Thyroid gland (tissue), 4 donors: ENCODE measurements at regions not wholly inside any gene's neighbourhood (a gene's known extent, or its start where the extent isn't known, plus 50 kb on each side); places are given as distances from the start of the nearest gene placed in this dataset.
"Not testable (repeated sequence)": the region's sequence is repeated elsewhere in the genome, so short reads cannot be mapped to it uniquely, and the experiment has no call there.

ENCODE experiments used
- DNase-seq, 2 donors: peaks; one replicate each; pipeline ENCODE4 v3.0.0-alpha.2; 2019
- H3K27ac ChIP-seq, 3 donors: fragments of 200-600 bp; sonication (generic); 1 replicate in 2 of 3; 2 replicates in 1 of 3; pipeline ENCODE4 v1.5.1; 2016 to 2019; ENCODE audit warnings: mild to moderate bottlenecking in 1 of 3, moderate library complexity in 1 of 3
- H3K27me3 ChIP-seq: fragments of 200-600 bp; sonication (generic); one replicate; pipeline ENCODE4 v1.5.1; 2019
- H3K36me3 ChIP-seq, 2 donors: fragments of 200-600 bp; sonication (generic); one replicate each; pipeline ENCODE4 v1.5.1; 2016 to 2019
- H3K4me1 ChIP-seq, 2 donors: fragments of 200-600 bp; sonication (generic); one replicate each; pipeline ENCODE4 v1.5.1; 2017 to 2019
- H3K4me3 ChIP-seq, 3 donors: fragments of 200-600 bp; sonication (generic); replicated peaks in 1 of 3; 1 replicate in 2 of 3; 2 replicates in 1 of 3; pipeline ENCODE4 v1.5.1; 2016; ENCODE audit warnings: mild to moderate bottlenecking in 1 of 3
- H3K9me3 ChIP-seq: fragments of 200-600 bp; sonication (generic); one replicate; pipeline ENCODE4 v1.5.1; 2017
- CTCF ChIP-seq, 6 experiments: fragments of 200-600 bp in 3 of 6; fragments of 450-650 bp in 3 of 6; sonication (generic) in 3 of 6; IDR thresholded peaks; one replicate each; pipeline ENCODE4 v1.5.1; 2016 to 2019; ENCODE audit warnings: antibody characterized with exemption in 6 of 6, mild to moderate bottlenecking in 2 of 6, inconsistent platforms in 1 of 6, moderate library complexity in 1 of 6
- POLR2A ChIP-seq, 2 donors: fragments of 450-650 bp; IDR thresholded peaks; one replicate each; pipeline ENCODE4 v1.6.1; 2017; ENCODE audit warnings: antibody characterized with exemption in 2 of 2, mild to moderate bottlenecking in 2 of 2, moderate library complexity in 1 of 2
- WGBS, 2 donors: methylation state at CpG; one replicate each; pipeline ENCODE4 v1.1.5; 2017; 5-methylcytosine and 5-hydroxymethylcytosine counted together
- intact Hi-C: fragments of 100-400 bp; cut with DNase I; formaldehyde crosslinking; loops from one replicate; pipeline ENCODE4 v1.15.1; 2023

GRCh38 chr6:81293896-81294295 is 458.6 kb downstream of the TENT5A start:
- Histone ChIP-seq H3K27me3 (no peaks in the 10 kb centered on the region), H3K27ac (no peak overlapping the region), H3K4me1 (no peaks in the 10 kb centered on the region), H3K36me3 (no peaks in the 10 kb centered on the region), H3K9me3 (no peaks in the 10 kb centered on the region), H3K4me3 (no peak overlapping the region)
- 25 to 56% methylated on average over 2 of the region's 2 CpGs for WGBS, 2 donors
- DNase-seq = no peak
- intact Hi-C loops = no loop called here
- TF ChIP-seq CTCF (IDR thresholded peaks at IDR 0.05) = no peak
- TF ChIP-seq POLR2A (IDR thresholded peaks at IDR 0.05) = no peak

DNA sequence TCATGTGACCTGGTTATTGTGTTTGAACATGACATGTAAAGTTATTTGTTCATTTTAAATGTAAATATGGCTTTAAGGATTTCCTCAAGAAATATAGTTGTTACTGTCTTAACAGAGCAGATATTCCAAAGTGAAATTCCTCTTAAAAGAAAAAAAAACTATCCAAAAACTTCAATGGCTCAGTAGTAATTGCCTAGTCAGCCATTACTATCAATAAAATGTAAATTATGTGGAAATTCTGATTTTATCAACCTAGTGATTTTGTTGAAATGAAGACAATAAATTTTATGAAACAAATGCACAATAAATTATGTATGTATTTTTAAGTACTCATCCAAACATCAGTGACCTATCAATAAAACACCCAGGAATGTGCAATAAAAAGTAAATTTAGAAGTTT is 463.3 kb downstream of the TENT5A start:
- H3K4me3 ChIP-seq = no peak overlapping the region
- intact Hi-C loops = no loop called here

GRCh38 chr6:81265106-81265505 is 487.4 kb downstream of the TENT5A start:
- Histone ChIP-seq H3K4me3 (no peak overlapping the region), H3K27me3 (no peaks in the 10 kb centered on the region), H3K36me3 (no peaks in the 10 kb centered on the region), H3K27ac (no peak overlapping the region), H3K4me1 (no peaks in the 10 kb centered on the region), H3K9me3 (no peaks in the 10 kb centered on the region)
- intact Hi-C loops = no loop called here
- 62 to 76% methylated on average over 4 of the region's 4 CpGs for WGBS, 2 donors
- no peak for DNase-seq
- no peak for TF ChIP-seq POLR2A (IDR thresholded peaks at IDR 0.05)
- no peak for TF ChIP-seq CTCF (IDR thresholded peaks at IDR 0.05)

More for the DNA sequence above, 463.3 kb downstream of the TENT5A start:
- no peak for TF ChIP-seq POLR2A (IDR thresholded peaks at IDR 0.05)
- TF ChIP-seq CTCF (IDR thresholded peaks at IDR 0.05) = no peak
- H3K4me1 ChIP-seq = no peaks in the 10 kb centered on the region
- no peak overlapping the region for H3K27ac ChIP-seq
- H3K9me3 ChIP-seq = no peaks in the 10 kb centered on the region
- H3K36me3 ChIP-seq = no peaks in the 10 kb centered on the region
- H3K27me3 ChIP-seq = no peaks in the 10 kb centered on the region
- DNase-seq = no peak

GRCh38 chr6:81263531-81264168 is 488.8 kb downstream of the TENT5A start:
- H3K27ac ChIP-seq = no peak overlapping the region
- no peak overlapping the region for H3K4me3 ChIP-seq
- H3K27me3 ChIP-seq = no peaks in the 10 kb centered on the region
- no peak for TF ChIP-seq CTCF (IDR thresholded peaks at IDR 0.05)
- TF ChIP-seq POLR2A (IDR thresholded peaks at IDR 0.05) = no peak
- WGBS, 2 donors = 87 to 95% methylated on average over 7 to 15 of the region's 17 CpGs
- intact Hi-C loops = no loop called here
- no peak for DNase-seq
- H3K4me1 ChIP-seq = no peaks in the 10 kb centered on the region
- no peaks in the 10 kb centered on the region for H3K9me3 ChIP-seq
- no peaks in the 10 kb centered on the region for H3K36me3 ChIP-seq

DNA sequence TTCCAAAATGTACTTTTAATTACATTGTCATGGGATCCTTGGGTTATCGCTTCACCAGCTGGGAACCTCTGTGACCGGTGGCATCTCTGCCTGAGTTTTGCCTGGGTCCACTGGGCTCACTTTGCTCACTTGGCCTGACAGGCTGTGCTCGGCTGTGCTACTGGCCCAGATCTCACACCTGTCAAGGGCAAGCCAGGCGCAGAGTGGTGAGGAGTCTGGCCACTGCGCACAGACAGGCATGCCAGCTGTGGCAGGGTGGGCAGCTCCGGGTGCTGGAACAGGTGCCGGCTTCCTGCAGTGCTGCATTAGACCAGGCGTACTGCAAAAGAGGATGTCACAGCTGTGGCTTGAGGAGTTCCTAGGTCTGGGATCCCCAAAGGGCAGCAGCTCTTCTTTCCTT is 489.8 kb downstream of the TENT5A start:
- no peak overlapping the region for H3K27ac ChIP-seq
- no peaks in the 10 kb centered on the region for H3K4me1 ChIP-seq
- H3K4me3 ChIP-seq = no peak overlapping the region
- no peaks in the 10 kb centered on the region for H3K9me3 ChIP-seq
- TF ChIP-seq POLR2A (IDR thresholded peaks at IDR 0.05) (no peak), CTCF (IDR thresholded peaks at IDR 0.05) (no peak)
- 83 to 95% methylated on average over 8 of the region's 8 CpGs for WGBS, 2 donors
- no peaks in the 10 kb centered on the region for H3K36me3 ChIP-seq
- no peak for DNase-seq
- intact Hi-C loops = no loop called here
- no peaks in the 10 kb centered on the region for H3K27me3 ChIP-seq

DNA sequence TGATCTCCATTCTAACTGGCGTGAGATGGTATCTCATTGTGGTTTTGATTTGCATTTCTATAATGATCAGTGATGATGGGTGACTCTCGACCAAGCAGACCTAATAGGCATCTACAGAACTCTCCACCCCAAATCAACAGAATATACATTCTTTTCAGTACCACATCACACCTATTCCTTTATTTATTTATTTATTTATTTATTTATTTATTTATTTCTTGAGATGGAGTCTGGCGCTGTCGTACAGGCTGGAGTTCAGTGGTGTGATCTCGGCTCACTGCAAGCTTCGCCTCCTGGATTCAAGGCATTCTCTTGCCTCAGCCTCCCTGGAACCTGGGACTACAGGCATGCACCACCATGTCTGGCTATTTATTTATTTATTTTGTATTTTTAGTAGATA is 496.3 kb downstream of the TENT5A start:
- intact Hi-C loops, H3K9me3 ChIP-seq, H3K4me1 ChIP-seq, DNase-seq, H3K27me3 ChIP-seq, H3K4me3 ChIP-seq, H3K27ac ChIP-seq, H3K36me3 ChIP-seq: not testable (repeated sequence)
- WGBS, 2 donors = 85 to 93% methylated on average over 6 of the region's 6 CpGs
